Activated CD4-positive, alpha-beta T cell treated with anti-CD3 and anti-CD28 coated beads for 36 hours (primary cell): ENCODE measurements at regions not wholly inside any gene's neighbourhood (a gene's known extent, or its start where the extent isn't known, plus 50 kb on each side); places are given as distances from the start of the nearest gene placed in this dataset.

ENCODE experiments used
- ATAC-seq: fragments of 200-7000 bp; cut with Tn5 transposase; one replicate; pipeline ENCODE4 v1.10.0; 2021; ENCODE audit warnings: mild to moderate bottlenecking, moderate library complexity
- CTCF ChIA-PET: fragments of 350-600 bp; sonication (Branson Sonifier 250); formaldehyde crosslinking; loops from one replicate; lab custom pipeline; 2021; ENCODE audit warnings: antibody characterized with exemption; lab: Charles Lee
- POLR2A ChIA-PET: fragments of 350-600 bp; sonication (Branson Sonifier 250); formaldehyde crosslinking; loops from one replicate; lab custom pipeline; 2021; ENCODE audit warnings: antibody characterized with exemption, inconsistent platforms; lab: Charles Lee
- DNase-seq: peaks from one replicate; pipeline ENCODE4 v3.0.0-alpha.2; 2020
- H3K27ac Mint-ChIP-seq: one replicate; pipeline ENCODE4 v1.8.0; 2021; ENCODE audit warnings: mixed read lengths
- H3K27me3 Mint-ChIP-seq: one replicate; pipeline ENCODE4 v1.8.0; 2021; ENCODE audit warnings: mixed read lengths
- H3K36me3 Mint-ChIP-seq: one replicate; pipeline ENCODE4 v1.8.0; 2021; ENCODE audit warnings: low read depth, mixed read lengths
- H3K4me1 Mint-ChIP-seq: one replicate; pipeline ENCODE4 v1.8.0; 2021; ENCODE audit warnings: mixed read lengths
- H3K4me3 Mint-ChIP-seq: one replicate; pipeline ENCODE4 v1.8.0; 2021; ENCODE audit warnings: mild to moderate bottlenecking, moderate library complexity, mixed read lengths
- H3K9me3 Mint-ChIP-seq: one replicate; pipeline ENCODE4 v1.8.0; 2021; ENCODE audit warnings: low read depth, mixed read lengths
- intact Hi-C, 2 experiments: fragments of 100-400 bp; cut with DNase I in 1 of 2; cut with micrococcal nuclease in 1 of 2; formaldehyde crosslinking; loops; one replicate each; pipeline versions ENCODE4 v1.14.2 to v1.15.1; 2022 to 2024; cut with DNase I, micrococcal nuclease

DNA sequence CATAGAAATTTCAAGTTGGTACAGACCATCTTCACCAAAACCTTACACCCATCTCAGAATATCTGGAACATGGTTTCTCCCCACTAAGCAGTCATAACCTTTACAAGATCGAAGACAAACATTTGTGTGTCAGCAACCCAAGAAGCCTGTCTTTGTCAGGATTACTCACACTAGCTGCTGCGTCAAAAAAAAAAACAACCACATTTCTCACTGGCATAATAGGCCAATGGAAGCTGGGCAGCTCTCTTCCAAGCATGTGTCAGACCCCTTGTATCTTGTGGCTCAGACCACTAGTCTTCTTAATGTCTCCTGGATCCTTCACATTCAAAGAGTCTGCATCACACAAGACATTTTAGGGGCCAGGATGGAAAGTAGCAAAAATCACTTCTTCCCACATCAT is 266.9 kb upstream of the IGF1R start:
- ATAC-seq (no peak), DNase-seq (no peak)
- peaks cover 22% of the 10 kb centered on the region for H3K27me3 Mint-ChIP-seq
- peaks cover 2% of the 10 kb centered on the region for H3K9me3 Mint-ChIP-seq
- ChIA-PET CTCF (interaction anchor here (0.7 to 1.8 kb wide), 3 partner anchors 12 to 120 kb away, joined by 3 to 4 read pairs (median 4); no protein-coding TSS in a partner anchor), POLR2A (no interaction called here)
- no peaks in the 10 kb centered on the region for H3K36me3 Mint-ChIP-seq
- H3K27ac Mint-ChIP-seq = no peak overlapping the region
- H3K4me1 Mint-ChIP-seq = no peaks in the 10 kb centered on the region
- intact Hi-C loops = no loop called here
- no peak overlapping the region for H3K4me3 Mint-ChIP-seq

DNA sequence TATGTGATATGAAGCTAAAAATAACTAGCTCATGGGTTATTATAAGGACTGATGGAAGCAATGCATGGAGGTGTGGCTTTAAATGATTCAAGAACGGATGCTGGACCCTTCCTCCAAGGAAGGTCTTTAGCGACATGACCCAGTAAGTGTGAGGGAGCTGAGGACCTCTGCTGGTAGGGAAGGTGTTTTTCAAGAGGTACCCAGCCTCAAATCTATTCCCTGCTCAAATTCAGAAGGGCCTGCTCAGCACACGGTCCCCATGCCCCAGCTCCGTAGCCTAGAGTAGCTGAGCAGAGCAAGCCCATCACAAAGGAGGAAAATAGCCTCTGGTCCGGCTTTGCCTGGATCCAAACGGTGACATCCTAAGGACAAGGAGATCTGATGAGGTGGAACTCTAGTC is 266.2 kb upstream of the IGF1R start:
- intact Hi-C loops = no loop called here
- Mint-ChIP-seq H3K4me1 (no peaks in the 10 kb centered on the region), H3K4me3 (no peak overlapping the region), H3K9me3 (peaks cover 2% of the 10 kb centered on the region), H3K27ac (no peak overlapping the region), H3K36me3 (no peaks in the 10 kb centered on the region), H3K27me3 (peaks cover 22% of the 10 kb centered on the region)
- DNase-seq = no peak
- POLR2A ChIA-PET = no interaction called here
- CTCF ChIA-PET = interaction anchor here (0.7 to 1.8 kb wide), 3 partner anchors 11 to 119 kb away, joined by 3 to 4 read pairs (median 4); no protein-coding TSS in a partner anchor
- ATAC-seq = no peak

GRCh38 chr15:98383571-98383970 is 264.8 kb upstream of the IGF1R start:
- ChIA-PET CTCF (no interaction called here), POLR2A (no interaction called here)
- H3K9me3 Mint-ChIP-seq = peaks cover 2% of the 10 kb centered on the region
- no peaks in the 10 kb centered on the region for H3K36me3 Mint-ChIP-seq
- DNase-seq (no peak), ATAC-seq (no peak)
- intact Hi-C loops = no loop called here
- H3K4me3 Mint-ChIP-seq = no peak overlapping the region
- H3K4me1 Mint-ChIP-seq = no peaks in the 10 kb centered on the region
- peaks cover 22% of the 10 kb centered on the region for H3K27me3 Mint-ChIP-seq
- H3K27ac Mint-ChIP-seq = no peak overlapping the region

DNA sequence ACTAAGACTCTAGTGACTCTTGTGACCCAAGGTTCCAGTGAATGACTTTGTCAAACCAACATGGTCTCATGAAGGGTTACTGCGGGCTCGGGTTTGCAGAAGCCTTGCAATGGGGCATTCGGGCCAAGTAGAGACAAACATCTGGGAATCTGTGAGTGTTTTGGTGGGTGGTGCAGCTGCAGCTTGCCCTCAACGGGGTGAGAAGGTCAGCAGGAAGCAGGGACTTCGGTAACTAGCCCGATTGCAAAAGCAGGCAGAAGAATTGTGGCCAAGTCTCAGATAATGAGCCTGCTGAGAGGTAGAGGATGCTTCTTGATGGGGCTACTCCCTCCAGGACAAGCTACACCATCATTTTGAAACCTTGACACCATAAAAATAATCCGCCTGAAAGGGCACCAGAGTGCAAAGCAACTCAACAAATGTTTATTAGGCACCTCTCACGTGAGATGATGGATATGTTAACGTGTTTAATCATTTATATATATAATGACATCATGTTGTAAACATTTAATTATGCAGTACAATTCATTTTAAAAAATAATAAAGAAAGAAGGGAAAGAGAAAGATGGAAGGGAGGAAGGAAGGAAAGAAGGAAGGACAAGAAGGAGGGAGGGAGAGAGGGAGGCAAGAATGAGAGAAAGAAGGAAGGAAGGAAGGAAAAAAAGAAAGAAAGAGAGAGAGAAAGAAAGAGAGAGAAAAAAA is 263.9 kb upstream of the IGF1R start:
- H3K4me1 Mint-ChIP-seq = no peaks in the 10 kb centered on the region
- peaks cover 22% of the 10 kb centered on the region for H3K27me3 Mint-ChIP-seq
- POLR2A ChIA-PET = no interaction called here
- intact Hi-C loops = no loop called here
- CTCF ChIA-PET = no interaction called here
- no peak for ATAC-seq
- no peak overlapping the region for H3K27ac Mint-ChIP-seq
- no peak overlapping the region for H3K4me3 Mint-ChIP-seq
- DNase-seq = no peak
- H3K36me3 Mint-ChIP-seq = no peaks in the 10 kb centered on the region
- H3K9me3 Mint-ChIP-seq = peaks cover 2% of the 10 kb centered on the region

DNA sequence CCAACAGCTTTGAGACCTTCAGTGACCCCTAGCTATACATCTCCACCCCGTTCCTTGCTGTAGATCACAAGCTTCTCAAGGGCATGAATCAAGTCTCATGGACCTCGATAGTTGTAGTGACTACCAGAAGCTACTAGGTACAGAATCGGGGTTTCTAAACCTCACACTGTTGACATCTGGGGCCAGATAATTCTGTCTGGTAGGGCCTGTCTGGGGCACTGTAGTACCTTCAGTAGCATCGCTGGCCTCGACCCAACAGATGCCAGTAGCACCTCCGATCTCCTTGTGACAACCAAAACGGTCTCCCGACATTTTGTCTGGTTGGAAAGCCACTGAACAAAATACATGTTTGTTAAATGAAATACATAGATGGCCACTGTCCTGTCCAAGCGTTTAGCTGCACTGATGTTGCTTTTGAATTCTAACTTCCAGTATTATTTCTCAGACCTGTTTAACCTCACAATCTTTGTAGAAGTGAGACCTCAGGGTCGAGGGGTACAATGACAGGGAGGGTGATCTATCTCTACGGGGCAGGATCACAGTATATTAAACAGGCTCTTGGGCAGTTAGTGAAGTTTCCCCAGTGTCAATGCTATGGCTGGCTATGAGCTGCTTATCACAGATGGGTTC is 262.5 kb upstream of the IGF1R start:
- DNase-seq = no peak
- intact Hi-C loops = no loop called here
- Mint-ChIP-seq H3K4me3 (no peak overlapping the region), H3K36me3 (no peaks in the 10 kb centered on the region), H3K27me3 (peaks cover 22% of the 10 kb centered on the region), H3K9me3 (no peaks in the 10 kb centered on the region), H3K4me1 (no peaks in the 10 kb centered on the region), H3K27ac (no peak overlapping the region)
- CTCF ChIA-PET = interaction anchor here (1.6 kb wide), 1 partner anchor 36 kb away, joined by 4 read pairs; no protein-coding TSS in a partner anchor
- ATAC-seq = no peak
- POLR2A ChIA-PET = no interaction called here

DNA sequence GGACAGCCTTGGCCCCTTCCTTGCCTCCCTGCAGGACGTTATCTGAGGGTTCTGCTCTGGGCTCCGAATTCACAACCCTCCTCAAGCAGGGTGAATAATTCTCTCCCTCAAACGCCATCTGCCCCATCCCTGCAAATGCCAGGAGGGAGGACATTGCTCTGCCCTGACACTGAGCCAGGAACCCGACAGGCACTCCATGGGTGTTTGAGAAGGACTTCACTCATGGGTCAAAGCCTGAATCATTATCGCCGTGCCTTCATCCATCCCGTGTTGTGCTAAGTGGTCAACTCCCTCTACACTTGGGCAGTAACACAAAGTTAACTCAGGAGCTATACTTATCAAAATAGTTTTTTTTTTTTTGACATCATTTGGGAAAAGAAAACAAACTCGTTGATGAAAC is 261.8 kb upstream of the IGF1R start:
- ChIA-PET POLR2A (no interaction called here), CTCF (interaction anchor here (1.1 to 1.6 kb wide), 2 partner anchors 36 to 75 kb away, joined by 3 to 4 read pairs; no protein-coding TSS in a partner anchor)
- no peak for DNase-seq
- no peaks in the 10 kb centered on the region for H3K4me1 Mint-ChIP-seq
- H3K27me3 Mint-ChIP-seq = peaks cover 20% of the 10 kb centered on the region
- intact Hi-C loops = no loop called here
- no peak for ATAC-seq
- H3K9me3 Mint-ChIP-seq = no peaks in the 10 kb centered on the region
- no peak overlapping the region for H3K27ac Mint-ChIP-seq
- no peak overlapping the region for H3K4me3 Mint-ChIP-seq
- H3K36me3 Mint-ChIP-seq = no peaks in the 10 kb centered on the region

DNA sequence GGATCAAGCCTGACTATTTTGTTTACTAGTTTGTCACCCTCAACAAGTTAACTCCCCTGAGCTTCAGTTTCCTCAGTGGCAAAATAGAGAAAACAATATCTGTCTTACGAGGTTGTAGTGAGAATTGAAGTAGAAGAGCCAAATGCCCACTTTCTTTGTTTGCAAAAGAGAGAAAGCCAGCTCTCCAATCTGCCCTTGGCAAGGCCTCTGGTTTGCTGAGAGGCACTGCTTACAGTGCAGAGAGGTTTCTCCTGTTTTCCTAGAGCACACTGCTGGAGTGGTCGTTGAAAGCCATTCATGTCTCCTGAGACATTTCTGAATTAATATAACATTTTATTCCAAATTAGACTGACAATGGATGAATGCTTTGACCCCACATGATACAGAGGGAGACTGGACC is 260.5 kb upstream of the IGF1R start:
- Mint-ChIP-seq H3K4me1 (no peaks in the 10 kb centered on the region), H3K27me3 (peaks cover 17% of the 10 kb centered on the region), H3K9me3 (no peaks in the 10 kb centered on the region), H3K36me3 (no peaks in the 10 kb centered on the region), H3K27ac (no peak overlapping the region), H3K4me3 (no peak overlapping the region)
- ATAC-seq (no peak), DNase-seq (no peak)
- intact Hi-C loops = no loop called here
- ChIA-PET POLR2A (no interaction called here), CTCF (no interaction called here)

DNA sequence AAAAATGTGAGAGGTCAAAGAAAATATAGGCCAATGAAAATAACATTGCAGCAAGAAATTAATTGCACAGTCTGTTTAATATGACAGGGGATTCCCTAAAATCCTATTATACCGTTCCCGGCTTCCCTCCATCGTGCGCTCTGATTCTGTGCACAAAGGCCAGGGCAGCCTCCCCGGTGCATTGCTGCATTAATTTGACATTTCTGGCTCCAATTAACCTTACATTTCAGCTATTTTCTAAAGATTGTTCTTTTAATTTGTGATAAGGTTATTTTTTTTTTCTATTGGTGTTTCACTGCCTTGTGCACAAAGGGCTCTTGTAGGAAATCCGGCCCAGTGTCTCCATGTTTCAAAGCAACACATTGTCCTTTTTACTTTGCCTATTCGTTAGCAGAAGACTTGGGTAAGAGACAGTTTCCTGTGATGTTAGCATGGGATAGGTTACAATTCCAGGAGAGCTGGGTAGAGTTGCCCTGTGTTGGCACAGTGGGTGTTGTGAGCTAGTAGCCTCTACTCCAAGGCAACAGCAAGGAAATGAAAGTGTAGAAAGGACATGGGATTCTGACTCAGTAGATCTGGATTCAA is 257.3 kb upstream of the IGF1R start:
- ChIA-PET CTCF (no interaction called here), POLR2A (no interaction called here)
- no peaks in the 10 kb centered on the region for H3K9me3 Mint-ChIP-seq
- no peaks in the 10 kb centered on the region for H3K36me3 Mint-ChIP-seq
- H3K27ac Mint-ChIP-seq = no peak overlapping the region
- peaks cover 4% of the 10 kb centered on the region for H3K27me3 Mint-ChIP-seq
- ATAC-seq (no peak), DNase-seq (no peak)
- intact Hi-C loops = no loop called here
- no peak overlapping the region for H3K4me3 Mint-ChIP-seq
- no peaks in the 10 kb centered on the region for H3K4me1 Mint-ChIP-seq

GRCh38 chr15:98391568-98391967 is 256.8 kb upstream of the IGF1R start:
- CTCF ChIA-PET = no interaction called here
- POLR2A ChIA-PET = no interaction called here
- no peak for ATAC-seq
- H3K27me3 Mint-ChIP-seq = peaks cover 4% of the 10 kb centered on the region
- no peaks in the 10 kb centered on the region for H3K4me1 Mint-ChIP-seq
- intact Hi-C loops = no loop called here
- DNase-seq = no peak
- no peak overlapping the region for H3K27ac Mint-ChIP-seq
- no peaks in the 10 kb centered on the region for H3K36me3 Mint-ChIP-seq
- no peaks in the 10 kb centered on the region for H3K9me3 Mint-ChIP-seq
- no peak overlapping the region for H3K4me3 Mint-ChIP-seq

DNA sequence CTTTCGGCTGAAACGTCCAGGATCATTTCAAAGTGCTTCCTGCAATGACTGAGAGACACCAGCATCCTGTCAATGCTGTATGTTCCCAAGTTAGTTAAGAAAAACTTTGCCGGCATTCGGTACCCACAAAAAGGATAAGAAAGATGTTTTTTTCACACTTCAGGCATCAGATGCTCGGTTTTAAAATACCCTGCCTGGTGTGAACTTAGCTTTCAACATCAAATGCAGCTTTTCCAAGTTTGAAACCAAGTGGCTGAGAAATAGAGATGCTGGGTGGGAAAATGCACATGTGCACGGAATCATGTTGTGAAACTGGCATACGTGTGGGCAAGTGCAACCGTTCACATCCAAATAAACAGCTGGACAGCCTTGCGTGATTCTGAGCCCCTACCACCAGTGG is 254.9 kb upstream of the IGF1R start:
- Mint-ChIP-seq H3K36me3 (no peaks in the 10 kb centered on the region), H3K4me1 (no peaks in the 10 kb centered on the region), H3K27me3 (peaks cover 4% of the 10 kb centered on the region), H3K9me3 (no peaks in the 10 kb centered on the region), H3K4me3 (no peak overlapping the region), H3K27ac (no peak overlapping the region)
- intact Hi-C loops = no loop called here
- CTCF ChIA-PET = interaction anchor here (0.5 to 0.9 kb wide), 3 partner anchors 12 to 34 kb away, joined by 3 read pairs; no protein-coding TSS in a partner anchor
- POLR2A ChIA-PET = no interaction called here
- ATAC-seq (no peak), DNase-seq (no peak)

DNA sequence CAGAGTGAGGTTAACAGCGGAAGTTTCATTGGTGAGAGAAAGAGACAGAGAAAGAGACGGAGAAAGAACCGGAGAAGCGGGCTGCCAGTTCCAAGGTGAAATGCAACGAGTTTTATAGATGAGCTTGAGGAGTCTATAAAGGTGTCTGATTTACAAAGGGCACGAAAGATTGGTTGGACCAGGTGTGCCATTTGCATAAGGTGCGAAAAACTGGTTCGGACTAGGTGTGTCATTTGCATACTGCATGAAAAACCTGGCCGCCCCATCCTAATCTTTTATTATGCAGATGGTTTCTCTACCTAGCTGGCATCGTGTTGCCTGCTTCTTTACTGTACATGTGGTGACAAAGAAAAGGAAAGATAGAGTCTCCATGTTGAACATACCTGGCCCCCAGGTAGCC is 253.8 kb upstream of the IGF1R start:
- Mint-ChIP-seq H3K27ac (no peak overlapping the region), H3K27me3 (peaks cover 7% of the 10 kb centered on the region), H3K36me3 (no peaks in the 10 kb centered on the region), H3K4me1 (no peaks in the 10 kb centered on the region), H3K4me3 (no peak overlapping the region), H3K9me3 (no peaks in the 10 kb centered on the region)
- DNase-seq (no peak), ATAC-seq (no peak)
- ChIA-PET CTCF (no interaction called here), POLR2A (no interaction called here)
- intact Hi-C loops = no loop called here
